ENCODE measurements at regions not wholly inside any gene's neighbourhood (a gene's known extent, or its start where the extent isn't known, plus 50 kb on each side); places are given as distances from the start of the nearest gene placed in this dataset.

DNA sequence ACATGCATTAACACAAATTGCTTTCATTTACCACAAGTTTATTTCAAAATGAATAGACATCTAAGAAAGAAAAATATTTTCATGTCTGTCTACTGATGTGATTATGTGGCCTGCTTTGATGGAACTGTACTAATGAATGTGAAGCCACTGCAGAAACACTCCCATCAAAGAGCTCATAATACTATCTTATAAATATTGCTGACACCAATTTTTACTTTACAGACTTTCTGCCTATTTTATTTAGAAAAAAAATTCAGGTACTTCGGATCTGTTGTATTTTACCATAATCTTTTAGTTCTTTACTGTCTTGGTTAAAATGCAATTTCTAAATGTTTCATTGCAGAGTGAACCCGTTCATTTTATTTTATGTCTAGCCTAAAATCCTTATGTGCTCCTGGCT is 281.9 kb downstream of the ICE1 start:
- POLR2A ChIA-PET (ENCODE audit: low non-redundant PET) = no interaction called here
- H3K27me3 ChIP-seq (replicated peaks; ENCODE audit: insufficient read depth, low read depth, low read length, poor library complexity) = peaks cover 7% of the 10 kb centered on the region
- CTCF ChIA-PET = no interaction called here
- no peaks in the 10 kb centered on the region for H3K9me3 ChIP-seq (ENCODE audit: low read depth, low read length, poor library complexity, severe bottlenecking)
- no peaks in the 10 kb centered on the region for H3K4me1 ChIP-seq (ENCODE audit: insufficient read depth, low read length, poor library complexity, severe bottlenecking)
- intact Hi-C loops (cut with micrococcal nuclease; ENCODE audit: unreplicated experiment) = no loop called here
- H3K36me3 ChIP-seq (ENCODE audit: insufficient read depth, low read length, poor library complexity, severe bottlenecking) = no peaks in the 10 kb centered on the region
- BruUV-seq (replicated peaks) = no TSS peak
- DNase-seq (ENCODE audit: low spot score) = no peak
- no peak for TF ChIP-seq EZH2 (IDR thresholded peaks at IDR 0.05; ENCODE audit: borderline replicate concordance, low read depth, low read length, poor library complexity, severe bottlenecking)
- TF ChIP-seq, protein P1, sequence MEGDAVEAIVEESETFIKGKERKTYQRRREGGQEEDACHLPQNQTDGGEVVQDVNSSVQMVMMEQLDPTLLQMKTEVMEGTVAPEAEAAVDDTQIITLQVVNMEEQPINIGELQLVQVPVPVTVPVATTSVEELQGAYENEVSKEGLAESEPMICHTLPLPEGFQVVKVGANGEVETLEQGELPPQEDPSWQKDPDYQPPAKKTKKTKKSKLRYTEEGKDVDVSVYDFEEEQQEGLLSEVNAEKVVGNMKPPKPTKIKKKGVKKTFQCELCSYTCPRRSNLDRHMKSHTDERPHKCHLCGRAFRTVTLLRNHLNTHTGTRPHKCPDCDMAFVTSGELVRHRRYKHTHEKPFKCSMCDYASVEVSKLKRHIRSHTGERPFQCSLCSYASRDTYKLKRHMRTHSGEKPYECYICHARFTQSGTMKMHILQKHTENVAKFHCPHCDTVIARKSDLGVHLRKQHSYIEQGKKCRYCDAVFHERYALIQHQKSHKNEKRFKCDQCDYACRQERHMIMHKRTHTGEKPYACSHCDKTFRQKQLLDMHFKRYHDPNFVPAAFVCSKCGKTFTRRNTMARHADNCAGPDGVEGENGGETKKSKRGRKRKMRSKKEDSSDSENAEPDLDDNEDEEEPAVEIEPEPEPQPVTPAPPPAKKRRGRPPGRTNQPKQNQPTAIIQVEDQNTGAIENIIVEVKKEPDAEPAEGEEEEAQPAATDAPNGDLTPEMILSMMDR (conservative IDR thresholded peaks at IDR 0.05; ENCODE audit: low read depth, low read length) = no peak
- no peak overlapping the region for H3K4me3 ChIP-seq (ENCODE audit: low read depth, low read length, poor library complexity, severe bottlenecking)
- H3K27ac ChIP-seq (ENCODE audit: low read depth, low read length, poor library complexity, severe bottlenecking) = no peak overlapping the region

GRCh38 chr5:5702934-5703333 is 280.5 kb downstream of the ICE1 start:
- Histone ChIP-seq H3K9me3 (ENCODE audit: low read depth, low read length, poor library complexity, severe bottlenecking) (no peaks in the 10 kb centered on the region), H3K36me3 (ENCODE audit: insufficient read depth, low read length, poor library complexity, severe bottlenecking) (no peaks in the 10 kb centered on the region), H3K4me1 (ENCODE audit: insufficient read depth, low read length, poor library complexity, severe bottlenecking) (no peaks in the 10 kb centered on the region), H3K4me3 (ENCODE audit: low read depth, low read length, poor library complexity, severe bottlenecking) (no peak overlapping the region), H3K27me3 (replicated peaks; ENCODE audit: insufficient read depth, low read depth, low read length, poor library complexity) (peaks cover under 1% of the 10 kb centered on the region), H3K27ac (ENCODE audit: low read depth, low read length, poor library complexity, severe bottlenecking) (no peak overlapping the region)
- no peak for TF ChIP-seq EZH2 (IDR thresholded peaks at IDR 0.05; ENCODE audit: borderline replicate concordance, low read depth, low read length, poor library complexity, severe bottlenecking)
- TF ChIP-seq, protein P1 (conservative IDR thresholded peaks at IDR 0.05; ENCODE audit: low read depth, low read length) = no peak
- no peak for DNase-seq (ENCODE audit: low spot score)
- BruUV-seq (replicated peaks) = no TSS peak
- intact Hi-C loops (cut with micrococcal nuclease; ENCODE audit: unreplicated experiment) = no loop called here
- POLR2A ChIA-PET (ENCODE audit: low non-redundant PET) = no interaction called here
- CTCF ChIA-PET = no interaction called here

DNA sequence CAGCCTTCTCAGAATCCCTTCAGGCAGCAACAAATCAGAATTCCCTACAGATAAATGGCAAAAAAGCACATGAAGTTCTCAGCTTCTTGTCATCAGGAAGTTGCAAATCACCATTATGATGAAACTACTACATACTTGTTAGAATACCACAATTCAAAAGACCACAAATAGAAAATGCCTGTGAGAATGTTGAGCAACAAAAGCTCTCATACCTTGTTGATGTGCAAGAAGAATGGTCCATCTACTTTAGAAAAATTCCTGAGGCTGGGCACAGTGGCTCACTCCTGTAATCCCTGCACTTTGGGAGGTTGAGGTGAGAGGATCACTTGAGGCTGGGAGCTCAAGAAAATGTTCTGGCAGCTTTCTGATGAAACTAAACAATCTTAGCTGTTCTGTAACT is 278.1 kb downstream of the ICE1 start:
- TF ChIP-seq EZH2 (IDR thresholded peaks at IDR 0.05; ENCODE audit: borderline replicate concordance, low read depth, low read length, poor library complexity, severe bottlenecking) = no peak
- TF ChIP-seq, protein P1 (conservative IDR thresholded peaks at IDR 0.05; ENCODE audit: low read depth, low read length) = no peak
- BruUV-seq (replicated peaks) = no TSS peak
- H3K9me3 ChIP-seq (ENCODE audit: low read depth, low read length, poor library complexity, severe bottlenecking) = peaks cover 3% of the 10 kb centered on the region
- H3K27me3 ChIP-seq (replicated peaks; ENCODE audit: insufficient read depth, low read depth, low read length, poor library complexity) = no peaks in the 10 kb centered on the region
- H3K36me3 ChIP-seq (ENCODE audit: insufficient read depth, low read length, poor library complexity, severe bottlenecking) = no peaks in the 10 kb centered on the region
- ChIA-PET CTCF (no interaction called here), POLR2A (ENCODE audit: low non-redundant PET) (no interaction called here)
- DNase-seq (ENCODE audit: low spot score) = no peak
- intact Hi-C loops (cut with micrococcal nuclease; ENCODE audit: unreplicated experiment) = no loop called here
- no peak overlapping the region for H3K4me3 ChIP-seq (ENCODE audit: low read depth, low read length, poor library complexity, severe bottlenecking)
- H3K27ac ChIP-seq (ENCODE audit: low read depth, low read length, poor library complexity, severe bottlenecking) = no peak overlapping the region
- no peaks in the 10 kb centered on the region for H3K4me1 ChIP-seq (ENCODE audit: insufficient read depth, low read length, poor library complexity, severe bottlenecking)
